GM18870 (cell line): ENCODE measurements at regions not wholly inside any gene's neighbourhood (a gene's known extent, or its start where the extent isn't known, plus 50 kb on each side); places are given as distances from the start of the nearest gene placed in this dataset.
"Not testable (repeated sequence)": the region's sequence is repeated elsewhere in the genome, so short reads cannot be mapped to it uniquely, and the experiment has no call there.

ENCODE experiments used
- ATAC-seq: cut with Tn5 transposase; IDR thresholded peaks from one replicate; pipeline ENCODE4 v1.9.1; 2021; ENCODE audit warnings: moderate library complexity; ENCODE audit not compliant: unreplicated experiment

DNA sequence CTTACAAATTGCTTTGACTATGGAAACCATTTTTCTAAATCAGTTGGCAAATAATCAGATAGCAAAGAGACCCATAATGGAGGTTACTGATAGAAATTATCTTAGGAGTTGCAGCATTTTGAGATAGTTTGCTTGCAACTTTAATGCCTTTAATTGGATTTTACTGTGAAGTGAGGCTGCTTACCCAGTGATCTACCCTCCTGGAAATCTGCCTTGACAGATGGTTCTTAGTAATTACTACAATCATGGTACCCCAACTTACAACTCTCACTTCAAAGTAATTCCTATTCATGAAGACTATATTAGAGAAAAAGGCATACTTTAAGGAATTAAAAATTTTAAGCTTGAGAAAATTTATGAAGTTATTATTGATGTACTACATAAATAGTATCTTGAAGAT lies 1288.6 kb upstream of the CDH2 start:
- ATAC-seq, result no peak

GRCh38 chr18:29459972-29460371 lies 1283.0 kb upstream of the CDH2 start:
- no peak for ATAC-seq

GRCh38 chr18:29457316-29457889 lies 1280.5 kb upstream of the CDH2 start:
- ATAC-seq, result no peak

GRCh38 chr18:29449424-29449823 lies 1272.5 kb upstream of the CDH2 start:
- ATAC-seq, result no peak

GRCh38 chr18:29439398-29439797 lies 1262.5 kb upstream of the CDH2 start:
- no peak for ATAC-seq

DNA sequence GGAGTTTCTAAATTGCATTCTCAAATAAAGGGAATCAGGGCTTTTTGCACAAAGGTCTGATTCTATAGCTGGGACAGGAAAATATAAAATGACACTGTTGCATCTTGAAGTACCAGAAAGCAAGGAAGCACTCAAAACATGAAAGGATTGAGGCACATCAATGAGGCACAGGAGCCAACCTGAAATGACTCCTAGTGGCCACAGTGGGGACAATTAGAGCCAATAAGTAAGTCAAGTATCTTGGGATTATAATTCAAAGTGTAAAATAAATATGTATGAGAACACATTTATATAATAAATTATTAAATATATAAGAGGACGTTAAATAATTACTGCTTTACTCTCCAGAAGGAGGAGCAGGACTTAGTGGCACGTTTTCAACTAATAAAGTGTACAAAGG lies 1259.5 kb upstream of the CDH2 start:
- no peak for ATAC-seq

- ATAC-seq, result no peak
These were observed 1257.7 kb upstream of the CDH2 start for GRCh38 chr18:29434650-29435049.

DNA sequence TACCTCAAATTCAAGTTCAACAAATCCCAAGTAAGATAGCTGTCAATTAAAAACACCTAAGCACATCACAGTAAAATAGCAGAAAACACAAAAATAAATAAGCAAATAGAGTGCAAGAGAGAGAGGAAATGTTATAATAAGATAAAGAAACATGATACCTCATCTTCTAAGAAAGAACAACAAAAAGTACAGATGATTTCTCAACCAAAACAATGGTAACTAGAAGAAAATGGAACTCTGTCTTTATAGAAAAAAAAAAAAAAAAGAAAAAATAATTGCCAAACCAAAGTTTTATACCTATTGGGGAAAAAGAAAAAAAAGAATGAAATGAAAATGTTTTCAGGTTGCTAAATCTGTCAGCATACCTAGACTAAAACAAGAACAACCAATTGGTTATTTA lies 1253.5 kb upstream of the CDH2 start:
- no peak for ATAC-seq

GRCh38 chr18:29418136-29418535 lies 1241.2 kb upstream of the CDH2 start:
- no peak for ATAC-seq

GRCh38 chr18:29406996-29407395 lies 1230.1 kb upstream of the CDH2 start:
- ATAC-seq, result no peak

DNA sequence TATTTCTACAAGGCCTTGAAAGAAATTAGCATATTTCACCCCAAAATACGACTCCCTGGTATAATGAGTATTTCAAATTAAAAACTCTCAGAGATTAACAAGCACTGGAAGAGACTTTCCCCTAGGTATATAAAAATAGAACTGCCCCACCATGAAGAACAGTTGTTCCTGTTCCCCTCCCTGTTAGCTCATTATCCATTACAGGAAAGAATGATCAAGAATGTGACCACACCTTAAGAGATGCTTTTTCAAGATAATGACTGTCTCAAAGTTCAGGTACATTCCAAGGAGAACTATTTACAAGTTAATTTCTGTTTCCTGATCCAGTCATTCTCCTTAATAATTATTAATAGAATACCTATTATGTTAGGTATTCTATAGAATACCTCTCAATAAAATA lies 1220.6 kb upstream of the CDH2 start:
- ATAC-seq, result no peak

GRCh38 chr18:29383311-29384273 lies 1206.7 kb upstream of the CDH2 start:
- ATAC-seq, result peak; percentile 82

DNA sequence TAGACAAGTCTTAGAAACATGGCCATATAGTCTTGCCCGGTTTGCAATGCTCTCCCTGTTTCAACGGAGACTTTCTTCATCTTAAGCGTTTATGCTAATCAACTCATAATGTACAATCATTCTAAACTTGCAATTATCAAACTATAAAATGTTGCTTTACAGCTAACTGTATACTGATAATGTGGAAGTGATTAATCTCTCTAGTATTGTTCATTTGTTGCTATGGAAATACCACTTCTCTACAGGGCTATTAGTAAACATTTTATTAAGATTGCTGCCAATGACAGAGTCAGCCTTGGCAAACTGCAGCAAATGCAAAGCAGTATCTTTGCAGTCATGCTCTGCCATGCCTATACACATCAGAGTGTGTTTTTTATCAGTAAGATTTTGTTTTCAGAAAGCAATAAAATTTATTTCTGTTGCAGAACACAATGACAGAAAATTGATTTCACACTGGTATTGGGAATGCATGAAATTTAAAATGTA lies 1201.8 kb upstream of the CDH2 start:
- no peak for ATAC-seq

- no peak for ATAC-seq
These were observed 1200.4 kb upstream of the CDH2 start for GRCh38 chr18:29377346-29377745.

DNA sequence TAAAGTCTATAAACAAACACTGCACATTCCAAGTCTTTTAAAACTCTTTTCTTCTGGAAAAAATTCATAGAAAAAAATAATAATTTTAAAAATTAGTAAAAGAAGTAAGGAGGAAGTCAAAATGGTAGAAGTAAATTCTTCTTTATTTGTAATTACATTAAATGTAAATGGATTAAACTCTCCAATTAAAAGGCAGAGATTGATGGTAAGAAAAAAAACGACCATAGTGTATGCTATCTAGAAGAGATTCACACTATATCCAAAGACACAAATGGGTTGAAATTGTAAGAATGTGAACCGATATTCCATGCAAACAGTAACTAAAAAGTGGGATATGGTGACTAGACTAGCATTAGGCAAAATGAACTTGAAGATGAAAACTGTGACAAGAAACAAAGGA lies 1196.1 kb upstream of the CDH2 start:
- ATAC-seq, result no peak

DNA sequence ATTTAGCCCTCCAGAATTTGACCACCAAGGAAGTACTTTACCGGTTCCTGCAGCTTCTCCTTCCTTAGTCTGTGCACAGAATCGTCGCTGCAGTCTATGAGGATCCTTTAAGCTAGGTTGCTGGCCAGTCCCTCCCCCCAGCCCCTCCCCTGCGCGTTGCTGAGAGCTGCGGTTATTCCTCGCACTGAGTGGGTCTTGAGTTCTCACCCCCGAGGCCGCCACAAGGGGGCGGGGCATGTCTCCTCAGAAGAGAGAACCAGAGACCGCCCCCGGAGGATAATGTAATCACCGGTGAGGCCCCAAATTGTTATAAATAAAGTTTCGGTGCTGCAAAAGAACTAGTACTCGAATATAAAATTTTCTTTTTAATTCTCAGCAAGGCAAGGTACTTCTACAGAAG lies 1184.9 kb upstream of the CDH2 start:
- ATAC-seq, result no peak

- ATAC-seq, result not testable (repeated sequence)
These were observed 1183.7 kb upstream of the CDH2 start for GRCh38 chr18:29360659-29361058.

GRCh38 chr18:29359222-29359621 lies 1182.3 kb upstream of the CDH2 start:
- ATAC-seq, result not testable (repeated sequence)

DNA sequence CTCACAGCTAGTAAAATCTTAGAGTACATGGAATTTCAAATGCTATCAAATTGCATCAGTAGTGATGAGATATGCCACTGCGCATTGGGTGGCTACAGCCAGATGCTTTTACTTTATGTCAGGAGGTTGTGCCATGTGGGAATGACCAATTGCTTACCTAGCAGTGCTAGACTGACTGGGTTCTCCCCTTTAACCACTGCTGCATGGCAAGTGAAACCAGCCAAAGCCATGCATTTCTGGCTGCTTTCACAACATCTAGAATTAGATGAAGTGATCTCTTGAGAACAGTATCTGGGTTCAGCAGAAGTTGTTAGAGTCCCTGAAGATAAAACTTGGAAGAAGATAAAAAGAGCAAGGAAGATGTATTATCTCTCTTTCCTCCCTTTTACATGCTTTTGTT lies 1174.2 kb upstream of the CDH2 start:
- ATAC-seq, result no peak

DNA sequence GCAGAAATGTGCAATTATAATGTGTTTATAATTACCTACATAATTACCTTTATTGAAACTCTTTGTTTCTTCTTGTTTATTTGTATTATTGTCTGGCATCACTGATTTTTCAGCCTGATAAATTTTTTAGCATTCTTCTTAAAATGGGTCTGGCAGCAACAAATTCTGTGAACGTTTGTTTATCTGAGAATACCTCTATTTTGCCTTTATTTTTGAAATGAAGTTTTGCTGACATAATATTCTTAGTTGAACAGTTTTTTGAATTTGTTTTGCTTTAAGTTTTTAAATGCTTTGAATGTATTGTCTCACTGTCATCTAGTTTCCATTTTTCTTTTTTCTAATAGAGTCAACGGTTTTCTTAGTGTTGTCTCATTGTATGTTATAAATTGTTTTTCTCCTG lies 1152.0 kb upstream of the CDH2 start:
- ATAC-seq, result no peak

DNA sequence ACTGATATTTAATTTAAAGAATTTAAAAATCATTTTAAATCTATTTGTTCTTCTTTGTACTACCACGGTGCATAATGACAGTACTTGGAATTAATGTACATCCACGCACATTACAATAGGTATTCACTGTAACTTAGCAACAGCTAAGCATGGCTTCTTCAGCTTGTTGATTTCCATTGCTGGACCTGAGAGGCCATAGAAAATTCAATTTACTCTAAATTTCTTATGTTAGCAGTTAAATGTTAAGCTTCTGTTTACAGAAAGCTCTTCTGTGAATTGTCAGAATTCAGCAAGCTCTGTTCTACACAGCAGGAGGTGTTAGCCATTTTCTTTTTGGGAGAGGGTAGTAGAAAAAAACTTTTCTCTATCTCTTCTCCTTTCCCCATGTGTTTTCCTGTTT lies 1149.3 kb upstream of the CDH2 start:
- ATAC-seq, result no peak

GRCh38 chr18:29321561-29321960 lies 1144.6 kb upstream of the CDH2 start:
- ATAC-seq, result no peak
